ENCODE measurements at regions not wholly inside any gene's neighbourhood (a gene's known extent, or its start where the extent isn't known, plus 50 kb on each side); places are given as distances from the start of the nearest gene placed in this dataset.

DNA sequence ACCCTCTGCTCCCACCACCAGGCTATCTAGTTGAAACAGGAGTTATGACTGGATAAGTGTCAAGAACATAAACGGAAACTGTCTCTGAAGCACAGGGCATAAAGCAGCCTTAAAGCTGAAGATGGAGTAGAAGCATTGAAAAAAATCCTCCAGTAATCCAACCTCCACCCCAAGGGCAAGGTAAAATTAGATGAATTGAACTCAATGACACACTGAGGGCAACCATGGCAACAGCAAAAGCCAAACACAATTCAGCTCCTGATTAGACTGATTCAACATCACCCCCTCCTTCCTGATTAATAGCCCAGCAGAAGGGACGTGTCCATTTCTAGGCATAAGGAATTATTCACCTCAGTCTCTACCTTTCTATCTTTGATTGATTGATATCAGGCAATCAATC lies 183.2 kb upstream of the MAP3K1 start:
- no CpG with 5 or more reads among the region's 2 CpGs for WGBS (ENCODE audit: extremely low coverage, insufficient read length, low lambda C conversion rate)
- H4K5ac ChIP-seq (ENCODE audit: insufficient read length, low read depth, low read length), result no peak overlapping the region
- no peak overlapping the region for H2BK5ac ChIP-seq (ENCODE audit: insufficient read length, low read length)
- Mint-ChIP-seq H3K27me3 (ENCODE audit: low read depth) (no peaks in the 10 kb centered on the region; the same call in 1 of the 2 replicates), H3K9me3 (peaks cover 32% of the 10 kb centered on the region in 2 experiments), H3K4me1 (peaks cover 7 to 12% of the 10 kb centered on the region in 2 experiments), H3K36me3 (ENCODE audit: insufficient read depth in 1 of 3, low read depth in 3 of 3) (peaks cover 8 to 29% (median 27%) of the 10 kb centered on the region in 3 experiments), H3K27ac (no peak overlapping the region), H3K4me3 (no peak overlapping the region)
- no peak overlapping the region for H3K9ac ChIP-seq (ENCODE audit: extremely low read depth, insufficient read length, low read length)
- H3K27me3 ChIP-seq (ENCODE audit: insufficient read depth, low read length), result no peaks in the 10 kb centered on the region
- no peak overlapping the region for H3K56ac ChIP-seq (ENCODE audit: insufficient read length, low read depth, low read length)
- no peak overlapping the region for H4K91ac ChIP-seq (ENCODE audit: insufficient read length, low read depth, low read length)
- H2BK15ac ChIP-seq (ENCODE audit: low read depth, low read length), result no peak overlapping the region
- no peak overlapping the region for H3K18ac ChIP-seq (ENCODE audit: insufficient read length, low read depth, low read length)
- no peak overlapping the region for H3K4ac ChIP-seq (ENCODE audit: low read depth, low read length)
- H2AFZ ChIP-seq (ENCODE audit: low read length), result no peak overlapping the region
- no peak overlapping the region for H3K14ac ChIP-seq (ENCODE audit: insufficient read depth, low read length)
- no peaks in the 10 kb centered on the region for H3K79me1 ChIP-seq (ENCODE audit: insufficient read depth, low read depth, low read length, poor library complexity, severe bottlenecking)
- H3K4me2 ChIP-seq (ENCODE audit: insufficient read depth, insufficient read length, low read length), result no peak overlapping the region
- TF ChIP-seq, protein P1, sequence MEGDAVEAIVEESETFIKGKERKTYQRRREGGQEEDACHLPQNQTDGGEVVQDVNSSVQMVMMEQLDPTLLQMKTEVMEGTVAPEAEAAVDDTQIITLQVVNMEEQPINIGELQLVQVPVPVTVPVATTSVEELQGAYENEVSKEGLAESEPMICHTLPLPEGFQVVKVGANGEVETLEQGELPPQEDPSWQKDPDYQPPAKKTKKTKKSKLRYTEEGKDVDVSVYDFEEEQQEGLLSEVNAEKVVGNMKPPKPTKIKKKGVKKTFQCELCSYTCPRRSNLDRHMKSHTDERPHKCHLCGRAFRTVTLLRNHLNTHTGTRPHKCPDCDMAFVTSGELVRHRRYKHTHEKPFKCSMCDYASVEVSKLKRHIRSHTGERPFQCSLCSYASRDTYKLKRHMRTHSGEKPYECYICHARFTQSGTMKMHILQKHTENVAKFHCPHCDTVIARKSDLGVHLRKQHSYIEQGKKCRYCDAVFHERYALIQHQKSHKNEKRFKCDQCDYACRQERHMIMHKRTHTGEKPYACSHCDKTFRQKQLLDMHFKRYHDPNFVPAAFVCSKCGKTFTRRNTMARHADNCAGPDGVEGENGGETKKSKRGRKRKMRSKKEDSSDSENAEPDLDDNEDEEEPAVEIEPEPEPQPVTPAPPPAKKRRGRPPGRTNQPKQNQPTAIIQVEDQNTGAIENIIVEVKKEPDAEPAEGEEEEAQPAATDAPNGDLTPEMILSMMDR (conservative IDR thresholded peaks at IDR 0.05), result no peak
- no peaks in the 10 kb centered on the region for H3K23me2 ChIP-seq (ENCODE audit: insufficient read length, low read depth, low read length, poor library complexity, severe bottlenecking)
- peaks cover 3% of the 10 kb centered on the region; the same call in 1 of the 2 replicates for H3K4me1 ChIP-seq (ENCODE audit: insufficient read depth, low read length)
- no peak overlapping the region for H2AK5ac ChIP-seq (ENCODE audit: insufficient read length, low read length)
- H2BK12ac ChIP-seq (ENCODE audit: insufficient read length, low read depth, low read length), result no peak overlapping the region
- no peak overlapping the region for H4K8ac ChIP-seq (replicated peaks; ENCODE audit: insufficient read length, low read depth, low read length)
- H2BK120ac ChIP-seq (ENCODE audit: low read depth, low read length, poor library complexity, severe bottlenecking), result no peak overlapping the region
- H3T11ph ChIP-seq (ENCODE audit: low read length), result no peak overlapping the region
- H2BK20ac ChIP-seq (ENCODE audit: low read depth, low read length, poor library complexity, severe bottlenecking), result no peak overlapping the region
- no peak overlapping the region for H3K23ac ChIP-seq (ENCODE audit: insufficient read length, low read depth, low read length)
- H3K79me2 ChIP-seq (ENCODE audit: insufficient read depth, low read length), result no peaks in the 10 kb centered on the region
- no peak for DNase-seq
- no peaks in the 10 kb centered on the region for H3K9me3 ChIP-seq (ENCODE audit: control insufficient read depth, low read depth, low read length)
- H3K27ac ChIP-seq (ENCODE audit: insufficient read length, low read depth, low read length), result no peak overlapping the region
- no peaks in the 10 kb centered on the region for H4K20me1 ChIP-seq (ENCODE audit: control insufficient read depth, insufficient read depth, insufficient read length)

Measured in H9 (cell line).